IMR-90 (cell line): ENCODE measurements at regions not wholly inside any gene's neighbourhood (a gene's known extent, or its start where the extent isn't known, plus 50 kb on each side); places are given as distances from the start of the nearest gene placed in this dataset.

Experiments used
- CEBPB ChIP-seq: IDR thresholded peaks from 2 replicates; pipeline ENCODE4 v1.6.1; 2012; ENCODE audit warnings: low read depth, low read length, improper control_type of control experiment
- CHD1 ChIP-seq: IDR thresholded peaks from 2 replicates; pipeline ENCODE4 v1.6.1; 2012; ENCODE audit warnings: low read depth, low read length, improper control_type of control experiment
- CTCF ChIP-seq: conservative IDR thresholded peaks from 2 replicates; pipeline ENCODE4 v1.5.1; 2012; ENCODE audit warnings: mild to moderate bottlenecking, low read depth, low read length, improper control_type of control experiment
- ELK1 ChIP-seq: fragments of 150-350 bp; IDR thresholded peaks from 2 replicates; pipeline ENCODE4 v1.6.1; 2016; ENCODE audit warnings: low read depth, mild to moderate bottlenecking, low read length, moderate library complexity, borderline replicate concordance
- FOS ChIP-seq: fragments of 150-350 bp; IDR thresholded peaks from 2 replicates; pipeline ENCODE4 v1.6.1; 2016; ENCODE audit warnings: low read depth, low read length
- NFE2L2 ChIP-seq: fragments of 150-350 bp; IDR thresholded peaks from 2 replicates; pipeline ENCODE4 v1.6.1; 2016; ENCODE audit warnings: low read depth, mild to moderate bottlenecking, low read length
- POLR2A ChIP-seq: IDR thresholded peaks from 2 replicates; pipeline ENCODE4 v1.6.1; 2012; ENCODE audit warnings: mild to moderate bottlenecking, low read depth, low read length
- RAD21 ChIP-seq: IDR thresholded peaks from 2 replicates; pipeline ENCODE4 v1.6.1; 2012; ENCODE audit warnings: low read length, improper control_type of control experiment
- RCOR1 ChIP-seq: IDR thresholded peaks from 2 replicates; pipeline ENCODE4 v1.6.1; 2012; ENCODE audit warnings: mild to moderate bottlenecking, low read length, improper control_type of control experiment; ENCODE audit not compliant: insufficient replicate concordance
- USF2 ChIP-seq: fragments of 150-350 bp; IDR thresholded peaks from 2 replicates; pipeline ENCODE4 v1.6.1; 2017; ENCODE audit warnings: mild to moderate bottlenecking, antibody characterized with exemption, low read length, low read depth

DNA sequence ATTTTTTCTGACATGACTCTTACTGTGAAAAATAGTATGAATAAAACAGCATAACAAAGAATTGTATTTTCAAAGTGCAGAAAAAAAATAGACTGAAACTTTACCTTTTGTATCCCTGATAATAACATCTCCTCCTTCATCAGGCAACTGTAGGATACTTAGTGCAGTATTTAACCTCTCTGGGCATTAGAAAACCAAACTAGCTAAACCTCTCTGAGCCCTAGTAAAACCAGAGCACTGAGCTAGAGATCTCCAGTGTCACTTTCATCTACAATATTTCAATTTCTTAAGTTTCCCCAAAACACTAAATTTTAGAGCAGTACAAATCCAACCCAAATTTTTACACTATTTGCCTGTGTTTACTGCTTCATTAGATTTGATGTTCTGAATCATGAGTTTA lies 594.0 kb upstream of the LINC00305 start:
- no peak for TF ChIP-seq CTCF
- no peak for TF ChIP-seq ELK1
- no peak for TF ChIP-seq RAD21
- no peak for TF ChIP-seq CEBPB
- no peak for TF ChIP-seq POLR2A
- TF ChIP-seq FOS = no peak
- no peak for TF ChIP-seq RCOR1
- TF ChIP-seq CHD1 = no peak
- TF ChIP-seq NFE2L2 = no peak
- no peak for TF ChIP-seq USF2
